ENCODE measurements at regions not wholly inside any gene's neighbourhood (a gene's known extent, or its start where the extent isn't known, plus 50 kb on each side); places are given as distances from the start of the nearest gene placed in this dataset.

GRCh38 chr5:99721506-99721905, 792.7 kb upstream of the CHD1 start:
- DNase-seq (ENCODE audit: low read depth) = no peak

GRCh38 chr5:99715921-99716320, 787.1 kb upstream of the CHD1 start:
- DNase-seq (ENCODE audit: low read depth) = no peak

- DNase-seq (ENCODE audit: low read depth) = no peak
Observed at GRCh38 chr5:99706160-99706559, 777.4 kb upstream of the CHD1 start.

- no peak for DNase-seq (ENCODE audit: low read depth)
Observed at GRCh38 chr5:99702565-99702964, 773.8 kb upstream of the CHD1 start.

- DNase-seq (ENCODE audit: low read depth) = no peak
Observed at GRCh38 chr5:99694884-99695283, 766.1 kb upstream of the CHD1 start.

- DNase-seq (ENCODE audit: low read depth) = no peak
Observed at GRCh38 chr5:99686538-99686937, 757.7 kb upstream of the CHD1 start.

- no peak for DNase-seq (ENCODE audit: low read depth)
Observed at GRCh38 chr5:99675974-99676373, 747.2 kb upstream of the CHD1 start.

- DNase-seq (ENCODE audit: low read depth) = no peak
Observed at GRCh38 chr5:99674101-99674500, 745.3 kb upstream of the CHD1 start.

GRCh38 chr5:99664972-99665371, 736.2 kb upstream of the CHD1 start:
- DNase-seq (ENCODE audit: low read depth) = no peak

- DNase-seq (ENCODE audit: low read depth) = no peak
Observed at GRCh38 chr5:99651298-99651697, 722.5 kb upstream of the CHD1 start.

- DNase-seq (ENCODE audit: low read depth) = no peak
Observed at GRCh38 chr5:99646011-99646647, 717.3 kb upstream of the CHD1 start.

GRCh38 chr5:99644822-99645221, 716.0 kb upstream of the CHD1 start:
- DNase-seq (ENCODE audit: low read depth) = no peak

GRCh38 chr5:99640646-99641045, 711.8 kb upstream of the CHD1 start:
- no peak for DNase-seq (ENCODE audit: low read depth)

- DNase-seq (ENCODE audit: low read depth) = no peak
Observed at GRCh38 chr5:99639905-99640304, 711.1 kb upstream of the CHD1 start.

GRCh38 chr5:99636663-99637062, 707.9 kb upstream of the CHD1 start:
- DNase-seq (ENCODE audit: low read depth) = no peak

GRCh38 chr5:99621772-99622681, 693.2 kb upstream of the CHD1 start:
- no peak for DNase-seq (ENCODE audit: low read depth)

GRCh38 chr5:99617335-99617734, 688.5 kb upstream of the CHD1 start:
- DNase-seq (ENCODE audit: low read depth) = no peak

GRCh38 chr5:99614888-99615287, 686.1 kb upstream of the CHD1 start:
- no peak for DNase-seq (ENCODE audit: low read depth)

- no peak for DNase-seq (ENCODE audit: low read depth)
Observed at GRCh38 chr5:99607124-99607523, 678.3 kb upstream of the CHD1 start.

- DNase-seq (ENCODE audit: low read depth) = no peak
Observed at GRCh38 chr5:99605904-99606303, 677.1 kb upstream of the CHD1 start.

GRCh38 chr5:99600952-99601351, 672.1 kb upstream of the CHD1 start:
- no peak for DNase-seq (ENCODE audit: low read depth)

GRCh38 chr5:99590806-99591205, 662.0 kb upstream of the CHD1 start:
- DNase-seq (ENCODE audit: low read depth) = no peak

GRCh38 chr5:99589424-99589823, 660.6 kb upstream of the CHD1 start:
- DNase-seq (ENCODE audit: low read depth) = no peak

- no peak for DNase-seq (ENCODE audit: low read depth)
Observed at GRCh38 chr5:99587983-99588382, 659.2 kb upstream of the CHD1 start.

Measured in T follicular helper cell (primary cell).